Neural crest cell (in vitro differentiated cells): ENCODE measurements at regions not wholly inside any gene's neighbourhood (a gene's known extent, or its start where the extent isn't known, plus 50 kb on each side); places are given as distances from the start of the nearest gene placed in this dataset.
A peak's percentile ranks its signal among the peaks of the same experiment; 100 is the strongest.

Experiments used
- DNase-seq: peaks from one replicate; pipeline ENCODE4 v3.0.0; 2021; ENCODE audit warnings: low read depth, mixed read lengths, low spot score
- H3K27ac Mint-ChIP-seq: one replicate; pipeline ENCODE4 v1.8.0; 2021; ENCODE audit warnings: mild to moderate bottlenecking, mixed read lengths; ENCODE audit not compliant: unreplicated experiment
- H3K27me3 Mint-ChIP-seq: 2 replicates; pipeline ENCODE4 v1.8.0; 2021; ENCODE audit warnings: low read depth, mild to moderate bottlenecking, mixed read lengths
- H3K36me3 Mint-ChIP-seq: 2 replicates; pipeline ENCODE4 v1.8.0; 2021; ENCODE audit warnings: low read depth, mild to moderate bottlenecking, mixed read lengths
- H3K4me1 Mint-ChIP-seq: 2 replicates; pipeline ENCODE4 v1.8.0; 2021; ENCODE audit warnings: mixed read lengths
- H3K4me3 Mint-ChIP-seq: one replicate; pipeline ENCODE4 v1.8.0; 2021; ENCODE audit warnings: mild to moderate bottlenecking, mixed read lengths
- H3K9me3 Mint-ChIP-seq: 2 replicates; pipeline ENCODE4 v1.8.0; 2021; ENCODE audit warnings: mixed read lengths
- TF ChIP-seq, protein P1 (sequence below): fragments of 200-600 bp; sonication (generic); conservative IDR thresholded peaks from 2 replicates; pipeline ENCODE4 v1.5.0; 2021; ENCODE audit warnings: antibody characterized with exemption, mild to moderate bottlenecking

- DNase-seq, result no peak
- Mint-ChIP-seq H3K36me3 (no peaks in the 10 kb centered on the region), H3K27ac (no peak overlapping the region), H3K27me3 (no peaks in the 10 kb centered on the region), H3K4me3 (no peak overlapping the region), H3K9me3 (no peaks in the 10 kb centered on the region), H3K4me1 (peaks cover 29% of the 10 kb centered on the region)
- TF ChIP-seq, protein P1, sequence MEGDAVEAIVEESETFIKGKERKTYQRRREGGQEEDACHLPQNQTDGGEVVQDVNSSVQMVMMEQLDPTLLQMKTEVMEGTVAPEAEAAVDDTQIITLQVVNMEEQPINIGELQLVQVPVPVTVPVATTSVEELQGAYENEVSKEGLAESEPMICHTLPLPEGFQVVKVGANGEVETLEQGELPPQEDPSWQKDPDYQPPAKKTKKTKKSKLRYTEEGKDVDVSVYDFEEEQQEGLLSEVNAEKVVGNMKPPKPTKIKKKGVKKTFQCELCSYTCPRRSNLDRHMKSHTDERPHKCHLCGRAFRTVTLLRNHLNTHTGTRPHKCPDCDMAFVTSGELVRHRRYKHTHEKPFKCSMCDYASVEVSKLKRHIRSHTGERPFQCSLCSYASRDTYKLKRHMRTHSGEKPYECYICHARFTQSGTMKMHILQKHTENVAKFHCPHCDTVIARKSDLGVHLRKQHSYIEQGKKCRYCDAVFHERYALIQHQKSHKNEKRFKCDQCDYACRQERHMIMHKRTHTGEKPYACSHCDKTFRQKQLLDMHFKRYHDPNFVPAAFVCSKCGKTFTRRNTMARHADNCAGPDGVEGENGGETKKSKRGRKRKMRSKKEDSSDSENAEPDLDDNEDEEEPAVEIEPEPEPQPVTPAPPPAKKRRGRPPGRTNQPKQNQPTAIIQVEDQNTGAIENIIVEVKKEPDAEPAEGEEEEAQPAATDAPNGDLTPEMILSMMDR, result no peak
These were observed 168.4 kb upstream of the TNFAIP3 start for GRCh38 chr6:137698636-137699030.

- TF ChIP-seq, protein P1, result no peak
- no peaks in the 10 kb centered on the region for H3K9me3 Mint-ChIP-seq
- H3K27ac Mint-ChIP-seq, result peak overlapping the region; percentile 48
- no peaks in the 10 kb centered on the region for H3K27me3 Mint-ChIP-seq
- DNase-seq, result no peak
- H3K4me1 Mint-ChIP-seq, result peaks cover 24% of the 10 kb centered on the region
- H3K4me3 Mint-ChIP-seq, result no peak overlapping the region
- no peaks in the 10 kb centered on the region for H3K36me3 Mint-ChIP-seq
These were observed 167.9 kb upstream of the TNFAIP3 start for GRCh38 chr6:137699031-137699683.

- DNase-seq, result no peak
- no peak overlapping the region for H3K27ac Mint-ChIP-seq
- no peaks in the 10 kb centered on the region for H3K36me3 Mint-ChIP-seq
- H3K4me1 Mint-ChIP-seq, result peaks cover 21% of the 10 kb centered on the region
- no peaks in the 10 kb centered on the region for H3K27me3 Mint-ChIP-seq
- no peaks in the 10 kb centered on the region for H3K9me3 Mint-ChIP-seq
- TF ChIP-seq, protein P1, result no peak
- no peak overlapping the region for H3K4me3 Mint-ChIP-seq
These were observed 166.9 kb upstream of the TNFAIP3 start for GRCh38 chr6:137700161-137700560.

DNA sequence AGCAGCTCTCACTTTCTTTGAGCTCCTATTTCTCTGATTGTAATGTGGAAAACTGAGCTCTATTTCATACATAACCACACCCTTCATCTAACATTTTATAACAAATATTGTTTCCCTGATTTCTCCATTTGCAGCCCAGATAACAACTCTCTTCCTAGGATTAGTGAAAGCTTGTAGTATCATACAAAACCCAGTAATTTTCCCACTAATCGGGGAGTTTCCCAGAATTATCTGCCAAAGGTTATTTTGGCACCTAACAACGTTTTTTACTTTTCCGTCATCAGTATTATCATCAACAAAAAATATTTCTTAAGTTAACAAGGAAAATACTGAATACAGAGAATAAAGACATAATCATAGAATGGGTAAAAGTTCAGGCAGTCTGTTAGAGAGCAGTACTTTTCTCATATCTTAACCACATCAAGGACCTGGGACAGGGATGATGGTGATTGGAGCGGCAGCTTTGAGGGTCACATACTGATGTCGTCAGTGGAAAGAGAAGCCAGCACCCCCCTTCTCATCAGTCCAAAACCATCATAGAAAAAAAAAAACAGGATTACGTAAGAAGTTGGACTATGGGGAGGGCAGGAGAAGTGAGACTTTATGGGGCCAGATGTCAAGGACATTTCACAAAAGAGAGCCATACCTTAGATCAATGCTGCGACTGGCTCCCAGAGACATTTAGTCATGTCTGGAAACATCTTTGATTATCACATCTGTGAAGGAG is 166.1 kb upstream of the TNFAIP3 start:
- no peak overlapping the region for H3K4me3 Mint-ChIP-seq
- TF ChIP-seq, protein P1, result no peak
- H3K9me3 Mint-ChIP-seq, result no peaks in the 10 kb centered on the region
- no peaks in the 10 kb centered on the region for H3K36me3 Mint-ChIP-seq
- H3K27me3 Mint-ChIP-seq, result no peaks in the 10 kb centered on the region
- H3K4me1 Mint-ChIP-seq, result peaks cover 21% of the 10 kb centered on the region
- no peak for DNase-seq
- H3K27ac Mint-ChIP-seq, result no peak overlapping the region

DNA sequence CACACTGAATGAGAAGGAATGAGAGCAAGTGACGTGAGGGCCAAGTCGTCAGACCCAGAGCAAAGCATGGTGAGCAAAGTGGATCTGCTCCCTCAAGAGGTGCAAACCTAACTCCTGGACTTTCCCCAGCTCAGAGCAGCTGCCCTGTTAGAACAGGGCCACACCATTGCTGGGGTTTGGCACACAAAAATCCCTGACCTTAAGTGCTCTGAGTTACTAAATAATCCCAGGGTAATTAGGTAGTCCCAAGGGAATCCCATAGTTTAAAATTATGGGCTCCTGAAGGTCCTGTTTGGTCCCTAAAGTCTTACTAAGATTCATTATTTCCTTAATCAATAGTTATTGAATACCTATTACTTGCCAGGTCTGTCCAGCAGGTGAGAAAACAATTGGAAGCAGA is 165.1 kb upstream of the TNFAIP3 start:
- Mint-ChIP-seq H3K9me3 (no peaks in the 10 kb centered on the region), H3K27me3 (no peaks in the 10 kb centered on the region), H3K36me3 (no peaks in the 10 kb centered on the region), H3K27ac (no peak overlapping the region), H3K4me3 (no peak overlapping the region), H3K4me1 (peaks cover 26% of the 10 kb centered on the region)
- TF ChIP-seq, protein P1, result no peak
- DNase-seq, result no peak
